Activated naive CD4-positive, alpha-beta T cell treated with anti-CD3 and anti-CD28 coated beads, Interleukin-2, amount 50 U/mL, for 24 hours (primary cell): ENCODE measurements at regions not wholly inside any gene's neighbourhood (a gene's known extent, or its start where the extent isn't known, plus 50 kb on each side); places are given as distances from the start of the nearest gene placed in this dataset.
A peak's percentile ranks its signal among the peaks of the same experiment; 100 is the strongest.

Experiments
- H3K27ac Mint-ChIP-seq: one replicate; pipeline ENCODE4 v1.8.0; 2021; ENCODE audit warnings: mild to moderate bottlenecking, mixed read lengths
- H3K27me3 Mint-ChIP-seq: one replicate; pipeline ENCODE4 v1.8.0; 2021; ENCODE audit warnings: mixed read lengths
- H3K36me3 Mint-ChIP-seq: one replicate; pipeline ENCODE4 v1.8.0; 2021; ENCODE audit warnings: mixed read lengths
- H3K4me1 Mint-ChIP-seq: one replicate; pipeline ENCODE4 v1.8.0; 2021; ENCODE audit warnings: mixed read lengths
- H3K4me3 Mint-ChIP-seq: one replicate; pipeline ENCODE4 v1.8.0; 2021; ENCODE audit warnings: mild to moderate bottlenecking, mixed read lengths
- H3K9me3 Mint-ChIP-seq: one replicate; pipeline ENCODE4 v1.8.0; 2021; ENCODE audit warnings: mixed read lengths

DNA sequence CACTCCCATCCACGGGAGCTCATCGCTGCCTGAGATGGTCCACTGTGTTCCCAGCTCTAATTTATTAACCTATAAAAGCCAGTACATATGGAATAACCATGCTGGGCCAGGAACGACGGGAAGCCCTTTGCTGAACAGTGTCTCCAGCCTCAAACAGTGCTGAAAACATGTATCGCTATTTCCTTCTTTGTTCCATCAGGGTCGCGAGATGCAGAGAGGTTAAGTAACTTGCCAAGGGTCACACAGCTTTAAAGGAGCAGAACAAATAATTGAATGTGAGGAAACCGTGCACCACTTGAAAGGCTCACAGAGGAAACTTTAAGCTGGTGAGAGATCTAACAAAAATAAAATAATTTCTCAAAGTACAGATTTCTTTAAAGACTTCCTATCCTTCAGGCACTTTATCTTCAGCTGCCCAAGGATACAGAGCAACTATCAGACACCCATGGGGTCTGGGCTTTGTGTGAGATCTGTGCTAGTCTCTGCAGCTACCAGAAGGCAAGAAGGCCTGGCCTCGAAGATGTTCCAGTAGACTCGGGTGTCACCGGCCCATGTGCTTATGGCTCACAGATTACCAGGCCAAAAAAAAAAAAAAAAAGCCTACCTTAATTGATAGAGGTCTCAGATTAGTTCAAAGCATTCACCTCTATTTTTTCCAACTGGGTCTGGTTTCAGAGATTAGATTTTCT is 207.8 kb upstream of the FOXF1 start:
- no peak overlapping the region for H3K27ac Mint-ChIP-seq
- H3K4me1 Mint-ChIP-seq, result no peaks in the 10 kb centered on the region
- H3K36me3 Mint-ChIP-seq, result no peaks in the 10 kb centered on the region
- no peak overlapping the region for H3K4me3 Mint-ChIP-seq
- peaks cover 35% of the 10 kb centered on the region for H3K27me3 Mint-ChIP-seq
- no peaks in the 10 kb centered on the region for H3K9me3 Mint-ChIP-seq

- no peaks in the 10 kb centered on the region for H3K4me1 Mint-ChIP-seq
- peaks cover 25% of the 10 kb centered on the region for H3K27me3 Mint-ChIP-seq
- H3K27ac Mint-ChIP-seq, result no peak overlapping the region
- no peak overlapping the region for H3K4me3 Mint-ChIP-seq
- H3K9me3 Mint-ChIP-seq, result no peaks in the 10 kb centered on the region
- no peaks in the 10 kb centered on the region for H3K36me3 Mint-ChIP-seq
Observed at GRCh38 chr16:86303787-86304678, 206.3 kb upstream of the FOXF1 start.

- H3K36me3 Mint-ChIP-seq, result no peaks in the 10 kb centered on the region
- H3K4me3 Mint-ChIP-seq, result no peak overlapping the region
- H3K27me3 Mint-ChIP-seq, result peaks cover 21% of the 10 kb centered on the region
- H3K9me3 Mint-ChIP-seq, result no peaks in the 10 kb centered on the region
- no peaks in the 10 kb centered on the region for H3K4me1 Mint-ChIP-seq
- no peak overlapping the region for H3K27ac Mint-ChIP-seq
Observed at GRCh38 chr16:86304868-86305267, 205.5 kb upstream of the FOXF1 start.

DNA sequence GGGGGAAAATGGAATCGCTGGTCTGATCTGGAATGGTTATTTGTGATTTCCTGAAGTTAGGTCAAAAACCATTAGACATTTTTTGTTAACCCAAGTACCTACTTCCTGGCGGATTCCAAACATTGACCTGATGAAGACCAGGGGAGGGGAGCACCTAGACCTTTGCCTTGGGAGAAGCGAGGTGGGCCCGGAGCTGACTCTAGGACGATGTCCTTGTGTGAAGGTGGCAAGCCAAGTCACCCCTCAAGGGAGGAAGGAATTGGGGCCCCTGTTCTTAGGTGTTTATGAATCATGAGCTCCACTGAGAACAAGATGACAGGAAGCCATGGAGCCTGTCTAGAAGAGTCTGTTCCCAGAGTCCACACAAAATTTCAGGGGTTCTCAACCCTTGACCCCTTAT is 204.9 kb upstream of the FOXF1 start:
- Mint-ChIP-seq H3K27ac (no peak overlapping the region), H3K4me1 (no peaks in the 10 kb centered on the region), H3K36me3 (no peaks in the 10 kb centered on the region), H3K4me3 (no peak overlapping the region), H3K27me3 (peaks cover 16% of the 10 kb centered on the region), H3K9me3 (no peaks in the 10 kb centered on the region)

DNA sequence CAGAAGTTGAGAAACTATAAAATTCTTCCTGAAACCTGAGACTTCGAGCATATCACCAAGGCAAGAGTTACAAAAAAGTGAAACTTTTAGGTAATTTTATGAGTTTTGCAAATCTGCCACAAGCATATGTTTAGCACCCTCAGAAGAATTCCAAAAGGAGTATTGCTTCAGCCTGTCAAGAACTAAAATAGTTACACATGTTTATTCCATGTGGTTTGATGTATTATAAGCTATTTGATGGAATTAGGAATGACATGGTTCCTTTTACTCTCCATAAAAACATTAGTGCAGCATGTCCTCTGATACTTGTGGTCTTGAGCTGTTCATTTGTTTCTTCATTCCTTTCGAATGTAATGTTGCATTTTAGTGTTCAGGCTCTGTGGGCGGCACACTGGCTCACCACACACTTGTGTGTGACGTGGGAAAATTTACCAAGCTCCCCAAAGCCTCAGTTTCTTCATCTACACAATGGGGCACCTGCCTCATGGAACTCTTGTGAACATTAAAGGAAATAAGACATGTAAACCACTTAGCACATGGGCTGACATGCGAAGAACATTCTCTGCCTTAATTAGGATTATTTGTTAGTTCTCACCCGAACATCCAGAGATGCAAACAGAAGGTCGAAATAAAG is 204.2 kb upstream of the FOXF1 start:
- Mint-ChIP-seq H3K27me3 (peaks cover 14% of the 10 kb centered on the region), H3K36me3 (no peaks in the 10 kb centered on the region), H3K27ac (no peak overlapping the region), H3K4me3 (no peak overlapping the region), H3K9me3 (no peaks in the 10 kb centered on the region), H3K4me1 (no peaks in the 10 kb centered on the region)

DNA sequence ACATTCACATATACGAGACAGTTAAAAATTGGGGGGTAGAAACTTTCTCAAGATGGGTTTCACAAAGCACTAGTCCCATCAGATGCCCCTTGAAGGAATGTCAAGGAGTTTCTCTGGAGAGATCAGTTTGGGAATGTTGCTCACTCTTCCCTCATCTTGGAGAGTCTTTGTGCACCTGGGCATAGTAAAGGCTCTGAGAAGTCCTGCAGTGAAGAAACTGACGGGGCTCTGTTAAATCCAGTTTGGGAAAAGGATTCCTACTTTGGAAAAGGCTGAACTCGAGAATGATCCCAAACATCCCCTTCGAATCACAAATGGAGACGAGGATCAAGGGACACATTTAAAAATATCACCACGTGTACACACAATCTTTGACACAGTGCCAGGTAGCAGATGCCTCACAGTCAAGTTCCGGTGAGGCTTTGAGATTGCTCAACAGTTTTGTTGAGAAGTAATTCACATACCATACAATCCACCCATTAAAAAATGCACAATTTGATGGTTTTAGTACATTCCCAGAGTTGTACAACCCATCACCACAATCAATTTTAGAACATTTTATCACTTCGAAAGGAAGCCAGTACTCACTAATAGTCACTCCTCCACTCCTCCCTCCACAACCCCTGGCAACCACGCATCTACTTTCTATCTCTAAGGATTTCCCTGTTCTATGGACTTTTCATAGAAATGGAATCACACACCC is 203.4 kb upstream of the FOXF1 start:
- Mint-ChIP-seq H3K27me3 (peaks cover 8% of the 10 kb centered on the region), H3K4me1 (no peaks in the 10 kb centered on the region), H3K27ac (peak overlapping the region; percentile 68), H3K4me3 (no peak overlapping the region), H3K9me3 (no peaks in the 10 kb centered on the region), H3K36me3 (no peaks in the 10 kb centered on the region)

DNA sequence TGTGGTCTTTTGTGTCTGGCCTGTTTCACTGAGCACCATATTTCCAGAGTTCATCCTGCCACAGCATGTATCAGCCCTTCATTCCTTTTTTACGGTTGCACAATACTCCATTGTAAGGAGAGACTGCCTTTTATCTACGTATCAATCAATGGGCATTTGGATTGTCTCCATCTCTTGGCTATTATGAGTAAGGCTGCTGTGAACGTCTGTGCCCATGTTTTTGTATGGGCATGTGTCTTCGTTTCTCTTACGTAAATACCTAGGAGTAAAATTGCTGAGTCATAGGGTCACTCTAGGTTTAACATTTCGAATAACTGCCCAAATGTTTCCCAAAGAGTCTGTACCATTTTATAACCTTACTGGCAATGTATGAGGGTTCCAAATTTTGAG is 202.8 kb upstream of the FOXF1 start:
- H3K27ac Mint-ChIP-seq, result peak overlapping the region; percentile 68
- H3K36me3 Mint-ChIP-seq, result no peaks in the 10 kb centered on the region
- no peaks in the 10 kb centered on the region for H3K9me3 Mint-ChIP-seq
- H3K4me1 Mint-ChIP-seq, result no peaks in the 10 kb centered on the region
- peaks cover 7% of the 10 kb centered on the region for H3K27me3 Mint-ChIP-seq
- no peak overlapping the region for H3K4me3 Mint-ChIP-seq

DNA sequence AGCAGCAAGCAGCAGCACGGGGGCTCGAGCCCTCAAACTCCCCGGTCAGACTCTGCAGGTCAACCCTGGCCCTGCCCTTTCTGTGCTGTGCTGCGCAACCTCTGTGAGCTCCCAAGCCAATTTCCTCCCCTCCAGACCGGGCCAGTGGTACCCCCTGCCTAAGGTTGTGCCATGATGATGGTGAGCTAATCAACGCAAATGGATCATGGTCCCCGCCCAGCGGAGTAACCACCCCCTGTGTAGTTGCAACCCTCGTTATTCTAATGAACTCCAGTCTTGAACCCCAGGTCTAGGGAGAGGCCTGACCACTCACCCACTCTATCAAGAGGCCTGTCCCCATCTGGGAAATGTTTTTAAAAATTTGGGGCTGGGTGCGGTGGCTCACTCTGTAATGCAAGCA is 201.8 kb upstream of the FOXF1 start:
- H3K36me3 Mint-ChIP-seq, result no peaks in the 10 kb centered on the region
- H3K9me3 Mint-ChIP-seq, result no peaks in the 10 kb centered on the region
- H3K27me3 Mint-ChIP-seq, result peaks cover 7% of the 10 kb centered on the region
- no peak overlapping the region for H3K27ac Mint-ChIP-seq
- H3K4me1 Mint-ChIP-seq, result no peaks in the 10 kb centered on the region
- no peak overlapping the region for H3K4me3 Mint-ChIP-seq

- Mint-ChIP-seq H3K27me3 (peaks cover 1% of the 10 kb centered on the region), H3K27ac (no peak overlapping the region), H3K4me3 (no peak overlapping the region)
Observed at GRCh38 chr16:86313631-86314030, 196.7 kb upstream of the FOXF1 start.

DNA sequence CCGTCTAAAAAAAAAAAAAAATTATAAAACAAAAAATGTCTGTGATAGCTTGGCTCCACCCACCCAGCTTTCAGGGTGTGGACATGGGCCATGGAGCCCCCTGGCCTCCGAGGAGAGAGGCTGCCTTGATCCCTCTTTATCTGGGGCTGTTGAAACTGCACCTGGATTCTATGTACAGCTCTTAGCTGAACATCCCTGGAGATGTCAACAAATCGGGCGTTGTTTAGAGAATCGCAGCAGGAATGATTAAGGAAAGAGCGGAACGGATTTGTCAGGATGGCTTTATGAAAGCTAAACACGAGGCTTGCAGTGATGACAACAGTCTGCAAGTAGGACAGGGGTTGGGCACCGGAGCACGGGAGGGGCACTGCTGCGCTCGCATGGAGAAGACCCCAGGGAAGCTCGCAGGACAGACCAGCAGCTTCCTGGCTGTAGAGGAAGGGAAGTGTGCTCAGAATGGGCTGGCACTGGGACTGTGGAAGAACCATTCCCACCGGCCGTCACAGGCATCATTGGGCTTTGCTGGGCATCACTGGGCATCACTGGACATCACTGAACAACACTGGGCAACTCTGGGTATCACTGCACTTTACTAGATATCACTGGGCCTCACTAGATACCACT is 195.8 kb upstream of the FOXF1 start:
- H3K36me3 Mint-ChIP-seq, result no peaks in the 10 kb centered on the region
- H3K27ac Mint-ChIP-seq, result no peak overlapping the region
- no peaks in the 10 kb centered on the region for H3K4me1 Mint-ChIP-seq
- H3K4me3 Mint-ChIP-seq, result no peak overlapping the region
- H3K27me3 Mint-ChIP-seq, result peaks cover 1% of the 10 kb centered on the region
- no peaks in the 10 kb centered on the region for H3K9me3 Mint-ChIP-seq

More at GRCh38 chr16:86313631-86314030, 196.7 kb upstream of the FOXF1 start:
- H3K36me3 Mint-ChIP-seq, result no peaks in the 10 kb centered on the region
- no peaks in the 10 kb centered on the region for H3K9me3 Mint-ChIP-seq
- H3K4me1 Mint-ChIP-seq, result no peaks in the 10 kb centered on the region

GRCh38 chr16:86316967-86317812 is 193.1 kb upstream of the FOXF1 start:
- Mint-ChIP-seq H3K27me3 (peaks cover 4% of the 10 kb centered on the region), H3K4me3 (no peak overlapping the region), H3K9me3 (no peaks in the 10 kb centered on the region), H3K4me1 (no peaks in the 10 kb centered on the region), H3K27ac (peak overlapping the region; percentile 8), H3K36me3 (no peaks in the 10 kb centered on the region)

DNA sequence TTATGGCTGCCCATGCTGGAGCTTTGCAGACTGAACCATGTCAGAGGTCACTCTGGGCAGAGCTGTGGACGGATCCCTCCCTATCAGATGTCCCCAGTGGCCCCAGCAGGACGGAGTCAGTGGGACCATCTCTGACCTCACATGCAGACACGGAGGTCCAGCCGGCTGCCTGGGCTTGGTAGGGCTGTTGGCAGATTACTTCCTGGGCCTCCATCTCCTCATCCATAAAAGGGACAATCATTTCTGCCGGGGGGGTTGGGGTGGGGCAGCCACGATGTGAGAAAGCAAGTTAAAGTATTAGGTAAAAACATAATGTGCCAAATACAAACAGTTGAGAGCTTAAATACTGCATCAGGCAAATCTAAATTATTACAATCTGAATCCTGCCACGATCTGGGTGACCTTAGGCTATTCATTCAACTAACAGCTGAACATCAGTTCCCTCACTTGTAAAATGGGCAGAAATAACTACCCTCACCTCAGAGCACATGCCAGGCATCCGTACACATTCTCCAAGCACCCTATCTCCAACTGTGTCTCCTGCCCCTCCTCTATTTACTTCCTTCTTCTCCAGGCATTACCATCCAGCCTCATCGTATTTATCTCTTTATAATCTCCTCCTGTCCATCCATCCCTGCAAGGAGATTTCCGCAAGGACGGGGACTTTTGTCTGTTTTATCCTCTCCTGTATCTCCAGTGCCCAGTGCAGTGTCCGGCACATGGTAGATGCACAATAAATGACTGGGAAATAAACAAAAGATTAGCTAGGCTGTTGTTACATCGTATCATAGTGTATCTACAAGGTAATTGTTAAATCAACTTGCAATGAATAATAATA is 192.3 kb upstream of the FOXF1 start:
- H3K4me3 Mint-ChIP-seq, result no peak overlapping the region
- no peaks in the 10 kb centered on the region for H3K9me3 Mint-ChIP-seq
- H3K36me3 Mint-ChIP-seq, result no peaks in the 10 kb centered on the region
- no peaks in the 10 kb centered on the region for H3K4me1 Mint-ChIP-seq
- peaks cover 4% of the 10 kb centered on the region for H3K27me3 Mint-ChIP-seq
- no peak overlapping the region for H3K27ac Mint-ChIP-seq

DNA sequence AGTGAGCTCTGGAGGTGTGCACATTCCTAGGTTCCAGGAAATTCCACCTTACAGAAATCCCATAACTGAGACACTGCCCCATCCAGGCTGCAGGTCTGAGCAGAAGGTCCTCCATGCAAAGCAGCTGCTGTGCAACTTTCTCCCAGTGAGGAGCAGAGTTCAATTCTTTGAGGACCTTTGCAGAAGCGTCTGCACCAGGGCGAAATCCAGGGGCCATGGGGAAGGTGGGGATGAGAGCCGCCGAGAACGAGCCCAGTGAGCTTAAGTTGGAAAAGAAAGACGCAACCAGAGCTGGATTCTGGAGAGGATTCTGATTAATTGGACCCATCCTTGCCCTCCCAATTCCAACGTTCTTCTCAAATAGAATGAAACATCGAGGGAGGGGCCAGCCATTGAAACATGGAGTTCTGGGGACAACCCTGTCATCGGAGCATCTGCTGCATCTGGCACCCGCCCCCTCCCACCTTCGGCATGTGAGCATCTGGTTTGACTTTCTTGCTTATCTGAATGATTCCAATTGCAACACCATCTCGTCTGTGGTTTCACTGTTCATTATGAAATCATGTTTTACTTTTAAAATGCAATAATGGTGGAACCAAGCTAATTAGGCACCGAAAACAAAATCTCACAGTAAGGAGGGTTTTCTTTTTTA is 190.6 kb upstream of the FOXF1 start:
- Mint-ChIP-seq H3K4me1 (no peaks in the 10 kb centered on the region), H3K27me3 (peaks cover 2% of the 10 kb centered on the region), H3K9me3 (no peaks in the 10 kb centered on the region), H3K4me3 (no peak overlapping the region), H3K36me3 (no peaks in the 10 kb centered on the region), H3K27ac (no peak overlapping the region)
